Testis (tissue), 2 donors: ENCODE measurements at regions not wholly inside any gene's neighbourhood (a gene's known extent, or its start where the extent isn't known, plus 50 kb on each side); places are given as distances from the start of the nearest gene placed in this dataset.

Experiments used
- DNase-seq: peaks from one replicate; pipeline ENCODE4 v3.0.0-alpha.2; 2019
- H3K27ac ChIP-seq, 2 donors: fragments of 200-600 bp; sonication (generic); one replicate each; pipeline ENCODE4 v1.5.1; 2019
- H3K27me3 ChIP-seq: fragments of 200-600 bp; sonication (generic); one replicate; pipeline ENCODE4 v1.5.1; 2019
- H3K36me3 ChIP-seq: fragments of 200-600 bp; sonication (generic); one replicate; pipeline ENCODE4 v1.5.1; 2017; ENCODE audit warnings: low read depth; ENCODE audit errors: missing control alignments
- H3K4me1 ChIP-seq: fragments of 200-600 bp; sonication (generic); one replicate; pipeline ENCODE4 v1.5.1; 2019
- H3K4me3 ChIP-seq, 2 donors: fragments of 200-600 bp; sonication (generic); one replicate each; pipeline ENCODE4 v1.5.1; 2017 to 2019
- H3K9me3 ChIP-seq: fragments of 200-600 bp; sonication (generic); one replicate; pipeline ENCODE4 v1.5.1; 2017
- CTCF ChIP-seq, 3 experiments: fragments of 450-650 bp in 2 of 3; fragments of 200-600 bp in 1 of 3; sonication (generic) in 1 of 3; IDR thresholded peaks; one replicate each; pipeline ENCODE4 v1.5.1; 2016 to 2019; ENCODE audit warnings: antibody characterized with exemption in 3 of 3, mild to moderate bottlenecking in 2 of 3, moderate library complexity in 1 of 3
- POLR2A ChIP-seq: fragments of 450-650 bp; IDR thresholded peaks from one replicate; pipeline ENCODE4 v1.6.1; 2017; ENCODE audit warnings: antibody characterized with exemption, mild to moderate bottlenecking, moderate library complexity
- WGBS, 2 donors: methylation state at CpG; one replicate each; pipeline ENCODE4 v1.1.5; 2018; 5-methylcytosine and 5-hydroxymethylcytosine counted together
- intact Hi-C: fragments of 100-400 bp; cut with DNase I; formaldehyde crosslinking; loops from one replicate; pipeline ENCODE4 v1.15.1; 2023; ENCODE audit warnings: low total_unique reads

- H3K4me1 ChIP-seq, result no peaks in the 10 kb centered on the region
- H3K27me3 ChIP-seq, result no peaks in the 10 kb centered on the region
- intact Hi-C loops, result no loop called here
- H3K27ac ChIP-seq, result no peak overlapping the region
- no peaks in the 10 kb centered on the region for H3K9me3 ChIP-seq
- no peak for TF ChIP-seq CTCF (IDR thresholded peaks at IDR 0.05)
- no peak for TF ChIP-seq POLR2A
- no peak for DNase-seq
- no peaks in the 10 kb centered on the region for H3K36me3 ChIP-seq
- no peak overlapping the region for H3K4me3 ChIP-seq
- WGBS, 2 donors, result 91 to 95% methylated on average over 1 of the region's 1 CpG
Observed at GRCh38 chr11:11032066-11032465, 174.2 kb upstream of the ZBED5 start.

DNA sequence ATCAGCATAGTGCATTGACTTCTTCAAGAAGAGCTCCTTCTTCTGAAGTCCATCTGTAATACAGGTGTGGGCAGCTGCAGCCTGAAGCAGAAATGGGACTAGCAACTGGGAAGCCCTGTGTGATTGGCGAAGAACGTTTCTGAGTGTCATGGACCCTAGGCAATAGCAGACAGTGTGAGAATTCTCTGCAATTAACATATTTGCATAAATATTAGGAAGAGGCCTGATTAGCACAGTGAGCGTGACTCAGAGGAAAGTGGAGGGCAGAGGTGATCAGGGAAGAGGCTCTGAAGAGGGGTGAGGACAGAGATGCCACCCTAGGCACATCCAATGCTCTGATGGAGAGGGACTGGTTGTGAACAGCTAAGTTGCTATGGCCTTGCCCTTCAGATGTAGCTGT, 171.2 kb upstream of the ZBED5 start:
- H3K4me3 ChIP-seq, result no peak overlapping the region
- no peaks in the 10 kb centered on the region for H3K36me3 ChIP-seq
- WGBS, 2 donors, result 96 to 98% methylated on average over 3 of the region's 3 CpGs
- H3K9me3 ChIP-seq, result no peaks in the 10 kb centered on the region
- H3K27ac ChIP-seq, result no peak overlapping the region
- DNase-seq, result no peak
- no peaks in the 10 kb centered on the region for H3K27me3 ChIP-seq
- TF ChIP-seq CTCF (IDR thresholded peaks at IDR 0.05) (no peak), POLR2A (no peak)
- no peaks in the 10 kb centered on the region for H3K4me1 ChIP-seq
- intact Hi-C loops, result loop anchor here (10.0 kb wide), 1 partner anchor 234 kb away; no protein-coding TSS in a partner anchor

GRCh38 chr11:11028017-11028692, 170.3 kb upstream of the ZBED5 start:
- 45 to 50% methylated on average over 5 of the region's 5 CpGs for WGBS, 2 donors
- Histone ChIP-seq H3K36me3 (no peaks in the 10 kb centered on the region), H3K27me3 (no peaks in the 10 kb centered on the region), H3K4me1 (no peaks in the 10 kb centered on the region), H3K4me3 (no peak overlapping the region), H3K9me3 (no peaks in the 10 kb centered on the region), H3K27ac (no peak overlapping the region)
- TF ChIP-seq CTCF (IDR thresholded peaks at IDR 0.05) (peak; percentile 52 to 61 (median 59)), POLR2A (no peak)
- DNase-seq, result peak; percentile 82
- intact Hi-C loops, result loop anchor here (10.0 kb wide), 1 partner anchor 233 kb away; no protein-coding TSS in a partner anchor

GRCh38 chr11:11027288-11027687, 169.4 kb upstream of the ZBED5 start:
- TF ChIP-seq CTCF (IDR thresholded peaks at IDR 0.05) (no peak), POLR2A (no peak)
- Histone ChIP-seq H3K27ac (no peak overlapping the region), H3K27me3 (no peaks in the 10 kb centered on the region), H3K36me3 (no peaks in the 10 kb centered on the region), H3K9me3 (no peaks in the 10 kb centered on the region), H3K4me3 (no peak overlapping the region), H3K4me1 (no peaks in the 10 kb centered on the region)
- no peak for DNase-seq
- 81 to 87% methylated on average over 1 of the region's 1 CpG for WGBS, 2 donors
- intact Hi-C loops, result loop anchor here (10.0 kb wide), 1 partner anchor 232 kb away; no protein-coding TSS in a partner anchor

DNA sequence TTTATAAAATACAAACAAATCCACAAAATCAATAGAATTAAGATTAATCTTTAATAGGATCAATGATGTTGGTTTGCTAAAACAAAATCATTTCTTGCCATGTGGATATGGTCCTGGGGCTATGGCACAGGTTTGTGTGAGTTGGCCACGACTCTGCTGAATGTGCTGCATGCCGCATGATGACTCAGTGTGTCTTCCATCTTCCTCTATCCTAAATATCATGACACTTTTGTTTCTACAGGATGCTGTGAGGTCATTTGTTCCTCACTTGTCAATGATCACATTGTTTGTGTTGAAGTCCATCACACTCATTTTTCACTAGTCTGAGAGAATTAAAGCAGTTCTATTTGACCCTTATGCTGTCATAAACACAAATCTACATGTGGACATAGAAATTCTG, 167.2 kb upstream of the ZBED5 start:
- Histone ChIP-seq H3K9me3 (no peaks in the 10 kb centered on the region), H3K27me3 (no peaks in the 10 kb centered on the region), H3K27ac (no peak overlapping the region), H3K36me3 (no peaks in the 10 kb centered on the region), H3K4me1 (no peaks in the 10 kb centered on the region), H3K4me3 (no peak overlapping the region)
- WGBS, 2 donors, result 83 to 87% methylated on average over 2 of the region's 2 CpGs
- no peak for DNase-seq
- TF ChIP-seq POLR2A (no peak), CTCF (IDR thresholded peaks at IDR 0.05) (no peak)
- intact Hi-C loops, result loop anchor here (10.0 kb wide), 1 partner anchor 230 kb away; no protein-coding TSS in a partner anchor
